Liver (tissue), 8 donors: ENCODE measurements at regions not wholly inside any gene's neighbourhood (a gene's known extent, or its start where the extent isn't known, plus 50 kb on each side); places are given as distances from the start of the nearest gene placed in this dataset.

ENCODE experiments used
- DNase-seq: peaks from one replicate; pipeline ENCODE4 v3.0.0-alpha.2; 2017; ENCODE audit warnings: low spot score
- H3K27ac ChIP-seq, 2 donors: one replicate each; pipeline ENCODE4 v1.7.0; 2013; ENCODE audit warnings: inconsistent platforms in 2 of 2, low read length in 2 of 2, control low read depth in 1 of 2, low read depth in 1 of 2, mild to moderate bottlenecking in 1 of 2
- H3K27me3 ChIP-seq, 4 donors: one replicate each; pipeline versions ENCODE4 v1.6.1 to v1.7.0; 2013; ENCODE audit warnings: low read length in 3 of 4, inconsistent platforms in 1 of 4, mild to moderate bottlenecking in 1 of 4, moderate library complexity in 1 of 4; ENCODE audit not compliant: control insufficient read depth in 4 of 4, insufficient read depth in 4 of 4
- H3K36me3 ChIP-seq, 4 donors: one replicate each; pipeline versions ENCODE4 v1.6.1 to v1.7.0; 2013; ENCODE audit warnings: low read length in 3 of 4, mild to moderate bottlenecking in 3 of 4, low read depth in 1 of 4, moderate library complexity in 1 of 4; ENCODE audit not compliant: control insufficient read depth in 4 of 4, insufficient read depth in 3 of 4
- H3K4me1 ChIP-seq, 4 donors: one replicate each; pipeline versions ENCODE4 v1.6.1 to v1.7.0; 2013; ENCODE audit warnings: low read length in 3 of 4, mild to moderate bottlenecking in 3 of 4, moderate library complexity in 1 of 4; ENCODE audit not compliant: control insufficient read depth in 4 of 4, insufficient read depth in 4 of 4
- H3K4me3 ChIP-seq, 3 donors: one replicate each; pipeline versions ENCODE4 v1.6.1 to v1.7.0; 2013; ENCODE audit warnings: low read length in 3 of 3, control low read depth in 1 of 3, low read depth in 1 of 3, mild to moderate bottlenecking in 1 of 3
- H3K9ac ChIP-seq, 2 donors: one replicate each; pipeline ENCODE4 v1.7.0; 2013; ENCODE audit warnings: low read length in 2 of 2, mild to moderate bottlenecking in 2 of 2, moderate library complexity in 2 of 2, control low read depth in 1 of 2, low read depth in 1 of 2
- H3K9me3 ChIP-seq, 4 donors: one replicate each; pipeline versions ENCODE4 v1.6.1 to v1.7.0; 2013; ENCODE audit warnings: low read length in 3 of 4; ENCODE audit not compliant: control insufficient read depth in 4 of 4
- EGR1 ChIP-seq, 2 donors: IDR thresholded peaks; 2 replicates each; pipeline ENCODE4 v1.6.1; 2016 to 2018; ENCODE audit warnings: antibody characterized with exemption in 2 of 2, low read depth in 2 of 2
- FOXA1 ChIP-seq: IDR thresholded peaks from 2 replicates; pipeline ENCODE4 v1.6.1; 2016; ENCODE audit warnings: antibody characterized with exemption
- FOXA2 ChIP-seq: IDR thresholded peaks from 2 replicates; pipeline ENCODE4 v1.6.1; 2016; ENCODE audit warnings: antibody characterized with exemption
- GABPA ChIP-seq, 2 donors: IDR thresholded peaks in 1 of 2; conservative IDR thresholded peaks in 1 of 2; 2 replicates each; pipeline ENCODE4 v1.6.1; 2016; ENCODE audit warnings: antibody characterized with exemption in 2 of 2, mild to moderate bottlenecking in 1 of 2, moderate library complexity in 1 of 2
- HNF4A ChIP-seq, 2 donors: conservative IDR thresholded peaks; 2 replicates each; pipeline ENCODE4 v1.6.1; 2016; ENCODE audit warnings: antibody characterized with exemption in 2 of 2, mild to moderate bottlenecking in 2 of 2
- HNF4G ChIP-seq: IDR thresholded peaks from 2 replicates; pipeline ENCODE4 v1.6.1; 2016; ENCODE audit warnings: antibody characterized with exemption
- JUND ChIP-seq, 2 donors: IDR thresholded peaks; 2 replicates each; pipeline ENCODE4 v1.6.1; 2016; ENCODE audit warnings: antibody characterized with exemption in 2 of 2
- NR2F2 ChIP-seq: IDR thresholded peaks from 2 replicates; pipeline ENCODE4 v1.6.1; 2016; ENCODE audit warnings: antibody characterized with exemption
- RAD21 ChIP-seq, 2 donors: IDR thresholded peaks; 2 replicates each; pipeline ENCODE4 v1.6.1; 2016; ENCODE audit warnings: antibody characterized with exemption in 2 of 2, mild to moderate bottlenecking in 2 of 2
- RXRA ChIP-seq, 2 donors: IDR thresholded peaks; 2 replicates each; pipeline ENCODE4 v1.6.1; 2017 to 2018; ENCODE audit warnings: antibody characterized with exemption in 2 of 2, mild to moderate bottlenecking in 1 of 2
- SP1 ChIP-seq: IDR thresholded peaks from 2 replicates; pipeline ENCODE4 v1.6.1; 2018; ENCODE audit warnings: antibody characterized with exemption, mild to moderate bottlenecking
- TAF1 ChIP-seq: conservative IDR thresholded peaks from 2 replicates; pipeline ENCODE4 v1.6.1; 2016; ENCODE audit warnings: antibody characterized with exemption, mild to moderate bottlenecking
- YY1 ChIP-seq: IDR thresholded peaks from 2 replicates; pipeline ENCODE4 v1.6.1; 2016; ENCODE audit warnings: antibody characterized with exemption, mild to moderate bottlenecking
- WGBS: extraction: QIAGEN DNeasy Blood & Tissue Kit; methylation state at CpG from one replicate; pipeline ENCODE4 v1.1.7; 2013; 5-methylcytosine and 5-hydroxymethylcytosine counted together
- TF ChIP-seq, protein P1 (sequence below): IDR thresholded peaks from 2 replicates; pipeline ENCODE4 v1.6.1; 2016; ENCODE audit warnings: antibody characterized with exemption, mild to moderate bottlenecking
- TF ChIP-seq, protein P2 (sequence below): IDR thresholded peaks from 2 replicates; pipeline ENCODE4 v1.6.1; 2016; ENCODE audit warnings: antibody characterized with exemption
- TF ChIP-seq, protein P3 (sequence below): fragments of 150-350 bp; IDR thresholded peaks from 2 replicates; pipeline ENCODE4 v1.5.1; 2017; ENCODE audit warnings: improper control_type of control experiment, low read depth, low read length; ENCODE audit not compliant: missing input control
- TF ChIP-seq, protein P4 (sequence below): IDR thresholded peaks from 2 replicates; pipeline ENCODE4 v1.6.1; 2016; ENCODE audit warnings: antibody characterized with exemption
- TF ChIP-seq, protein P5 (sequence below): IDR thresholded peaks from 2 replicates; pipeline ENCODE4 v1.6.1; 2016; ENCODE audit warnings: antibody characterized with exemption
- donor health status: healthy.
- donor health status: healthy.
- donor health status: healthy.
- donor health status: healthy.
- donor health status: healthy.

DNA sequence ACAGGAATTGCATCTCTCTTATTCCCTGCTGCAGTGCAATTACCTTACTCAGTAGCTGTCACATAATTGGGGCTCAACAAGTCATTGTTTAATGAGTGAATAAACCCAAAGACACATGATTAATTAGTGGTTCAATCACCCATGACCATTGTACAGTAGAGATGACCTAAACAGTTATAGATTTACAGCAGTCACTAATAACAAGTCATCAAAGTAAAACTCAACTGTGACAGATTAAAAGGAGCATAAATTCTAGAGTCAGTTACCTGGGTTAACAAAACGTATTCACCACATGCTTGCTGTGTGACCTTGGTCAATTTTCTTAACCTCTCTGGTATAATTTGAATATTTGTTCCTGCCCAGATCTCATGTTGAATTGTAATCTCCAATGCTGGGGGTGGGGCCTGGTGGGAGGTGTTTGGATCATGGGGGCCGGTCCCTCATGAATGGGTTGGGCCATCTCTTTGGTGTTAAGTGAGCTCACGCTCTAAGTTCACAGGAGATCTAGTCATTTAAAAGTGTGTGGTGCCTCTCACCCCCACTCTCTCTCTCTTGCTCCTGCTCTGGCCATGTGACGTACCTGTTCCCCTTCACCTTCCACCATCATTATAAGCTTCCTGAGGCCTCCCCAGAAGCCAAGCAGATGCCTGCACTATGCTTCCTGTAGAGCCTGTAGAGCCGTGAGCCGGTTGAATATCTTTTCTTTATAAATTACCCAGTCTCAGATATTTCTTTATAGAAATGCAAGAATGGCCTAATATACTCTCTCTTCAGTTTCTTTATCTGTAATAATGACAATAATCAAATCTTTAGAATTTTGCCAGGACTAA is 141.9 kb upstream of the PLEKHG7 start:
- H3K4me1 ChIP-seq, result peaks cover 3 to 28% (median 18%) of the 10 kb centered on the region in 4 donors
- H3K9me3 ChIP-seq, result no peaks in the 10 kb centered on the region
- peak overlapping the region; percentile 67 to 76 for H3K27ac ChIP-seq
- 89% methylated on average over 6 of the region's 6 CpGs for WGBS
- H3K36me3 ChIP-seq, result no peaks in the 10 kb centered on the region
- TF ChIP-seq TAF1, result no peak
- H3K27me3 ChIP-seq, result no peaks in the 10 kb centered on the region
- H3K9ac ChIP-seq, result peak overlapping the region in 1 of 2 donors; percentile 12
- DNase-seq, result no peak
- H3K4me3 ChIP-seq, result no peak overlapping the region

GRCh38 chr12:92558806-92559205 is 144.0 kb upstream of the PLEKHG7 start:
- peak overlapping the region; percentile 1 to 25 for H3K27ac ChIP-seq
- WGBS, result 68% methylated on average over 2 of the region's 2 CpGs
- H3K27me3 ChIP-seq, result no peaks in the 10 kb centered on the region
- no peak overlapping the region for H3K9ac ChIP-seq
- H3K9me3 ChIP-seq, result no peaks in the 10 kb centered on the region
- H3K4me3 ChIP-seq, result no peak overlapping the region
- peaks cover 3 to 29% (median 19%) of the 10 kb centered on the region in 4 donors for H3K4me1 ChIP-seq
- TF ChIP-seq EGR1 (IDR thresholded peaks at IDR 0.05; ENCODE audit: low read depth in 2 of 2) (no peak), HNF4G (no peak), FOXA1 (no peak), JUND (IDR thresholded peaks at IDR 0.05) (no peak), NR2F2 (no peak), GABPA (IDR thresholded peaks at IDR 0.05 in 1 of 2, conservative IDR thresholded peaks at IDR 0.05 in 1 of 2) (no peak), RAD21 (IDR thresholded peaks at IDR 0.05) (no peak), FOXA2 (no peak), SP1 (no peak), RXRA (IDR thresholded peaks at IDR 0.05) (no peak), YY1 (no peak), TAF1 (no peak), HNF4A (conservative IDR thresholded peaks at IDR 0.05) (no peak)
- TF ChIP-seq, protein P1, sequence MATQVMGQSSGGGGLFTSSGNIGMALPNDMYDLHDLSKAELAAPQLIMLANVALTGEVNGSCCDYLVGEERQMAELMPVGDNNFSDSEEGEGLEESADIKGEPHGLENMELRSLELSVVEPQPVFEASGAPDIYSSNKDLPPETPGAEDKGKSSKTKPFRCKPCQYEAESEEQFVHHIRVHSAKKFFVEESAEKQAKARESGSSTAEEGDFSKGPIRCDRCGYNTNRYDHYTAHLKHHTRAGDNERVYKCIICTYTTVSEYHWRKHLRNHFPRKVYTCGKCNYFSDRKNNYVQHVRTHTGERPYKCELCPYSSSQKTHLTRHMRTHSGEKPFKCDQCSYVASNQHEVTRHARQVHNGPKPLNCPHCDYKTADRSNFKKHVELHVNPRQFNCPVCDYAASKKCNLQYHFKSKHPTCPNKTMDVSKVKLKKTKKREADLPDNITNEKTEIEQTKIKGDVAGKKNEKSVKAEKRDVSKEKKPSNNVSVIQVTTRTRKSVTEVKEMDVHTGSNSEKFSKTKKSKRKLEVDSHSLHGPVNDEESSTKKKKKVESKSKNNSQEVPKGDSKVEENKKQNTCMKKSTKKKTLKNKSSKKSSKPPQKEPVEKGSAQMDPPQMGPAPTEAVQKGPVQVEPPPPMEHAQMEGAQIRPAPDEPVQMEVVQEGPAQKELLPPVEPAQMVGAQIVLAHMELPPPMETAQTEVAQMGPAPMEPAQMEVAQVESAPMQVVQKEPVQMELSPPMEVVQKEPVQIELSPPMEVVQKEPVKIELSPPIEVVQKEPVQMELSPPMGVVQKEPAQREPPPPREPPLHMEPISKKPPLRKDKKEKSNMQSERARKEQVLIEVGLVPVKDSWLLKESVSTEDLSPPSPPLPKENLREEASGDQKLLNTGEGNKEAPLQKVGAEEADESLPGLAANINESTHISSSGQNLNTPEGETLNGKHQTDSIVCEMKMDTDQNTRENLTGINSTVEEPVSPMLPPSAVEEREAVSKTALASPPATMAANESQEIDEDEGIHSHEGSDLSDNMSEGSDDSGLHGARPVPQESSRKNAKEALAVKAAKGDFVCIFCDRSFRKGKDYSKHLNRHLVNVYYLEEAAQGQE, result no peak
- TF ChIP-seq, protein P2, sequence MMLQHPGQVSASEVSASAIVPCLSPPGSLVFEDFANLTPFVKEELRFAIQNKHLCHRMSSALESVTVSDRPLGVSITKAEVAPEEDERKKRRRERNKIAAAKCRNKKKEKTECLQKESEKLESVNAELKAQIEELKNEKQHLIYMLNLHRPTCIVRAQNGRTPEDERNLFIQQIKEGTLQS, result no peak
- TF ChIP-seq, protein P3, sequence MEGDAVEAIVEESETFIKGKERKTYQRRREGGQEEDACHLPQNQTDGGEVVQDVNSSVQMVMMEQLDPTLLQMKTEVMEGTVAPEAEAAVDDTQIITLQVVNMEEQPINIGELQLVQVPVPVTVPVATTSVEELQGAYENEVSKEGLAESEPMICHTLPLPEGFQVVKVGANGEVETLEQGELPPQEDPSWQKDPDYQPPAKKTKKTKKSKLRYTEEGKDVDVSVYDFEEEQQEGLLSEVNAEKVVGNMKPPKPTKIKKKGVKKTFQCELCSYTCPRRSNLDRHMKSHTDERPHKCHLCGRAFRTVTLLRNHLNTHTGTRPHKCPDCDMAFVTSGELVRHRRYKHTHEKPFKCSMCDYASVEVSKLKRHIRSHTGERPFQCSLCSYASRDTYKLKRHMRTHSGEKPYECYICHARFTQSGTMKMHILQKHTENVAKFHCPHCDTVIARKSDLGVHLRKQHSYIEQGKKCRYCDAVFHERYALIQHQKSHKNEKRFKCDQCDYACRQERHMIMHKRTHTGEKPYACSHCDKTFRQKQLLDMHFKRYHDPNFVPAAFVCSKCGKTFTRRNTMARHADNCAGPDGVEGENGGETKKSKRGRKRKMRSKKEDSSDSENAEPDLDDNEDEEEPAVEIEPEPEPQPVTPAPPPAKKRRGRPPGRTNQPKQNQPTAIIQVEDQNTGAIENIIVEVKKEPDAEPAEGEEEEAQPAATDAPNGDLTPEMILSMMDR, result no peak
- TF ChIP-seq, protein P4, sequence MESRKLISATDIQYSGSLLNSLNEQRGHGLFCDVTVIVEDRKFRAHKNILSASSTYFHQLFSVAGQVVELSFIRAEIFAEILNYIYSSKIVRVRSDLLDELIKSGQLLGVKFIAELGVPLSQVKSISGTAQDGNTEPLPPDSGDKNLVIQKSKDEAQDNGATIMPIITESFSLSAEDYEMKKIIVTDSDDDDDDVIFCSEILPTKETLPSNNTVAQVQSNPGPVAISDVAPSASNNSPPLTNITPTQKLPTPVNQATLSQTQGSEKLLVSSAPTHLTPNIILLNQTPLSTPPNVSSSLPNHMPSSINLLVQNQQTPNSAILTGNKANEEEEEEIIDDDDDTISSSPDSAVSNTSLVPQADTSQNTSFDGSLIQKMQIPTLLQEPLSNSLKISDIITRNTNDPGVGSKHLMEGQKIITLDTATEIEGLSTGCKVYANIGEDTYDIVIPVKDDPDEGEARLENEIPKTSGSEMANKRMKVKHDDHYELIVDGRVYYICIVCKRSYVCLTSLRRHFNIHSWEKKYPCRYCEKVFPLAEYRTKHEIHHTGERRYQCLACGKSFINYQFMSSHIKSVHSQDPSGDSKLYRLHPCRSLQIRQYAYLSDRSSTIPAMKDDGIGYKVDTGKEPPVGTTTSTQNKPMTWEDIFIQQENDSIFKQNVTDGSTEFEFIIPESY, result no peak
- TF ChIP-seq, protein P5, sequence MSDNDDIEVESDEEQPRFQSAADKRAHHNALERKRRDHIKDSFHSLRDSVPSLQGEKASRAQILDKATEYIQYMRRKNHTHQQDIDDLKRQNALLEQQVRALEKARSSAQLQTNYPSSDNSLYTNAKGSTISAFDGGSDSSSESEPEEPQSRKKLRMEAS, result no peak
- DNase-seq, result no peak
- H3K36me3 ChIP-seq, result no peaks in the 10 kb centered on the region
